Peyer's patch (tissue), 4 donors: ENCODE measurements at regions not wholly inside any gene's neighbourhood (a gene's known extent, or its start where the extent isn't known, plus 50 kb on each side); places are given as distances from the start of the nearest gene placed in this dataset.

Experiments used
- POLR2A ChIP-seq, 2 donors: fragments of 450-650 bp; IDR thresholded peaks; one replicate each; pipeline ENCODE4 v1.5.1; 2017; ENCODE audit warnings: antibody characterized with exemption in 2 of 2, mild to moderate bottlenecking in 2 of 2, moderate library complexity in 2 of 2
- TF ChIP-seq, protein P1 (sequence below), 6 experiments: fragments of 450-650 bp in 4 of 6; fragments of 200-600 bp in 2 of 6; sonication (generic) in 1 of 6; IDR thresholded peaks; one replicate each; pipeline ENCODE4 v1.5.1; 2017 to 2019; ENCODE audit warnings: antibody characterized with exemption in 6 of 6, mild to moderate bottlenecking in 3 of 6, moderate library complexity in 1 of 6

GRCh38 chr4:22052076-22052475 is 103.5 kb upstream of the KCNIP4 start:
- TF ChIP-seq, protein P1, sequence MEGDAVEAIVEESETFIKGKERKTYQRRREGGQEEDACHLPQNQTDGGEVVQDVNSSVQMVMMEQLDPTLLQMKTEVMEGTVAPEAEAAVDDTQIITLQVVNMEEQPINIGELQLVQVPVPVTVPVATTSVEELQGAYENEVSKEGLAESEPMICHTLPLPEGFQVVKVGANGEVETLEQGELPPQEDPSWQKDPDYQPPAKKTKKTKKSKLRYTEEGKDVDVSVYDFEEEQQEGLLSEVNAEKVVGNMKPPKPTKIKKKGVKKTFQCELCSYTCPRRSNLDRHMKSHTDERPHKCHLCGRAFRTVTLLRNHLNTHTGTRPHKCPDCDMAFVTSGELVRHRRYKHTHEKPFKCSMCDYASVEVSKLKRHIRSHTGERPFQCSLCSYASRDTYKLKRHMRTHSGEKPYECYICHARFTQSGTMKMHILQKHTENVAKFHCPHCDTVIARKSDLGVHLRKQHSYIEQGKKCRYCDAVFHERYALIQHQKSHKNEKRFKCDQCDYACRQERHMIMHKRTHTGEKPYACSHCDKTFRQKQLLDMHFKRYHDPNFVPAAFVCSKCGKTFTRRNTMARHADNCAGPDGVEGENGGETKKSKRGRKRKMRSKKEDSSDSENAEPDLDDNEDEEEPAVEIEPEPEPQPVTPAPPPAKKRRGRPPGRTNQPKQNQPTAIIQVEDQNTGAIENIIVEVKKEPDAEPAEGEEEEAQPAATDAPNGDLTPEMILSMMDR (IDR thresholded peaks at IDR 0.05) = no peak
- TF ChIP-seq POLR2A (IDR thresholded peaks at IDR 0.05) = no peak
